ENCODE measurements at regions not wholly inside any gene's neighbourhood (a gene's known extent, or its start where the extent isn't known, plus 50 kb on each side); places are given as distances from the start of the nearest gene placed in this dataset.
"Not testable (repeated sequence)": the region's sequence is repeated elsewhere in the genome, so short reads cannot be mapped to it uniquely, and the experiment has no call there.

- not testable (repeated sequence) for TF ChIP-seq HOXA7 (CRISPR knock-in tag; IDR thresholded peaks at IDR 0.05); CHD2 (IDR thresholded peaks at IDR 0.05; ENCODE audit: low read length, partially characterized antibody); MAX (IDR thresholded peaks at IDR 0.05); JUNB (IDR thresholded peaks at IDR 0.05); SREBF2 (IDR thresholded peaks at IDR 0.05); CTCF (IDR thresholded peaks at IDR 0.05); RCOR1 (IDR thresholded peaks at IDR 0.05; ENCODE audit: low read depth, low read length); BHLHE40 (IDR thresholded peaks at IDR 0.05; ENCODE audit: low read depth, low read length)
Observed at GRCh38 chr14:105886791-105887191, 360.4 kb downstream of the TMEM121 start.
